B cell (primary cell): ENCODE measurements at regions not wholly inside any gene's neighbourhood (a gene's known extent, or its start where the extent isn't known, plus 50 kb on each side); places are given as distances from the start of the nearest gene placed in this dataset.

ENCODE experiments used
- CTCF ChIP-seq: fragments of 200-600 bp; IDR thresholded peaks from one replicate; pipeline ENCODE4 v1.8.0; 2022; ENCODE audit warnings: antibody characterized with exemption, mild to moderate bottlenecking
- EZH2 ChIP-seq: IDR thresholded peaks from 2 replicates; pipeline ENCODE4 v1.6.1; 2012; ENCODE audit warnings: borderline replicate concordance, low read depth, mild to moderate bottlenecking, moderate library complexity, low read length; ENCODE audit not compliant: insufficient read depth, poor library complexity, severe bottlenecking

- TF ChIP-seq CTCF: no peak
- no peak for TF ChIP-seq EZH2
Measured at GRCh38 chr19:31784671-31785101, 435.4 kb upstream of the TSHZ3 start.
